ENCODE measurements at regions not wholly inside any gene's neighbourhood (a gene's known extent, or its start where the extent isn't known, plus 50 kb on each side); places are given as distances from the start of the nearest gene placed in this dataset.

GRCh38 chr13:99653526-99653925, 152.3 kb downstream of the TM9SF2 start:
- TF ChIP-seq CTCF (IDR thresholded peaks at IDR 0.05; ENCODE audit: low read depth, low read length) = no peak
- TF ChIP-seq POLR2A (IDR thresholded peaks at IDR 0.05; ENCODE audit: extremely low read depth, insufficient read length) = no peak
